ENCODE measurements at regions not wholly inside any gene's neighbourhood (a gene's known extent, or its start where the extent isn't known, plus 50 kb on each side); places are given as distances from the start of the nearest gene placed in this dataset.

GRCh38 chrX:20523626-20524312 lies 257.1 kb upstream of the RPS6KA3 start:
- DNase-seq (ENCODE audit: low read depth in 2 of 2): no peak

- DNase-seq (ENCODE audit: low read depth in 2 of 2): no peak
Measured at GRCh38 chrX:20522420-20522819, 255.7 kb upstream of the RPS6KA3 start.

GRCh38 chrX:20521222-20521621 lies 254.5 kb upstream of the RPS6KA3 start:
- peak in 1 of 2 donors; percentile 28 for DNase-seq (ENCODE audit: low read depth in 2 of 2)

DNA sequence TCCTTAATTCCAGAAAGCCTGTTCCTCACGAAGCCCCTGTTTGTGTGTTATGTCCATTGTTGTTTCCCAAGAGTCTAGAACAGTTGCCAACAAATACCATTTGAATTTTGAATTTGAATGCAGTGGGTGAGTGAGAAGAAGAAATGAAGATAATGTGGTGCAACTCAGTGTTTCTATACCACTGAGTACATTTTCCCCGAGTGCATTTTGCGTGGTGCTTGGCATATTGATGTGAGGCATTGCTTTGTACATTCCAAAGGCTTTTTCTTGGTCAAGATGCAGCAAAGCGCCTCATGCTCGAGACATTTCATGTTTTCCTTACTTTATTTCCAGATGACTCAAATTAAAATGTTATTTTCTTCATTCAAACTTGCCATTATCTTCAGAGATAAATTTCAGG lies 253.1 kb upstream of the RPS6KA3 start:
- DNase-seq (ENCODE audit: low read depth in 2 of 2): no peak

DNA sequence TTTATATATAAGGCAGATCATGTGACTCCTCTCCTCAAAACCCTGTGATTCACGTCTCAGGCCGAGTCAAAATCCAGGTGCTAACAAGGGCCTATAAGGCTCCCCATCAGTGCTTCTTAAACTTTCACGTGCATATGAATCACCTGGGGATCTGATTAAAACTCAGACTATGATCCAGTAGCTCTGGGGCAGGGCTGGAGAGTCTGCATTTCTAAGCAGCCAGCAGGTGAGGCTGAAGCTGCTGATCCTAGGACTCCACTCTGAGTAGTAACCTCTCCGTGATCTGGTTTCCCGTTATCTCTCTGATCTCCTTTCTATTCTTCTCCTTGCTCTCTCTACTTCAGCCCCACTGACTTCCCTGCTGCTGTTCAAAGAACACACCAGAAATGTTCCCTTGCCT lies 252.4 kb upstream of the RPS6KA3 start:
- no peak for DNase-seq (ENCODE audit: low read depth in 2 of 2)

GRCh38 chrX:20517565-20517964 lies 250.9 kb upstream of the RPS6KA3 start:
- peak in 1 of 2 donors; percentile 7 for DNase-seq (ENCODE audit: low read depth in 2 of 2)

GRCh38 chrX:20515841-20516461 lies 249.2 kb upstream of the RPS6KA3 start:
- peak; percentile 14 to 85 for DNase-seq (ENCODE audit: low read depth in 2 of 2)

GRCh38 chrX:20514358-20514757 lies 247.6 kb upstream of the RPS6KA3 start:
- peak; percentile 40 to 72 for DNase-seq (ENCODE audit: low read depth in 2 of 2)

DNA sequence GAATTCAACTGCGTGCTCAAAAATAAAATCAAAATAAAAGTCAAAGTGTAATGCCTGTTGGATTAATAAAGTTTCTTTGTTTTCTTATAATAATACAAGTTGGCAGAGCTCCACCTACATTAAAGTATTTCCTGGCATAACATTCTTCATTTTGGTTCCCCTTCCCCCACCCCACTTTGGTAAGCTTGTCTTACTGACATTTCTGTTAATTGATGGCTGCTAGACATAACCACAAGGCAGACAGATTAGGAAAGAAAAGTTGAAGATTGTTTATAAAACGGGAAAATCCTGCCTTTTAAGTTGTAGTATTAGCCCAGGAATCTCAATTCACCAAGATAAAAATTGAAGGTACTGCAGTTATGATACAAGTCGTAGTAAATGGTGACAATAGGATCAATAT lies 246.5 kb upstream of the RPS6KA3 start:
- DNase-seq (ENCODE audit: low read depth in 2 of 2): peak in 1 of 2 donors; percentile 38

DNA sequence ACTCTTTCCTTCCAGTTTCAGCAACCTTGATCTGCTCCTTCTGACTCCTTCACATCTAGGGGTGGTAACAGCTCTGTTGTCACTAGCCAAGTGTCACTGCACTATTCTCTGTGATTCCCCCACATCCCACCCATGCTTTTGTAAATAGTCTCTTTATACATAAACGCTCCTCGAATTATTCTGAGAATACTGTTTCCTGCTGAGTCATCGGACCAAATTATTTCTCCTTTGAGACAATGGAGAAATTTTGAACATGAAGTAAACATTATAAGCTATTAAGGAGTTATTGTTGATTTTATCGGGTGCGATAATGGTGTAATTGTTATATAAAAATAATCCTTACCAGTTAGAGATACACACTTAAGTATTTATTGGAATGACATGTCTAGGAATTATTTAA lies 245.1 kb upstream of the RPS6KA3 start:
- peak in 1 of 2 donors; percentile 56 for DNase-seq (ENCODE audit: low read depth in 2 of 2)

DNA sequence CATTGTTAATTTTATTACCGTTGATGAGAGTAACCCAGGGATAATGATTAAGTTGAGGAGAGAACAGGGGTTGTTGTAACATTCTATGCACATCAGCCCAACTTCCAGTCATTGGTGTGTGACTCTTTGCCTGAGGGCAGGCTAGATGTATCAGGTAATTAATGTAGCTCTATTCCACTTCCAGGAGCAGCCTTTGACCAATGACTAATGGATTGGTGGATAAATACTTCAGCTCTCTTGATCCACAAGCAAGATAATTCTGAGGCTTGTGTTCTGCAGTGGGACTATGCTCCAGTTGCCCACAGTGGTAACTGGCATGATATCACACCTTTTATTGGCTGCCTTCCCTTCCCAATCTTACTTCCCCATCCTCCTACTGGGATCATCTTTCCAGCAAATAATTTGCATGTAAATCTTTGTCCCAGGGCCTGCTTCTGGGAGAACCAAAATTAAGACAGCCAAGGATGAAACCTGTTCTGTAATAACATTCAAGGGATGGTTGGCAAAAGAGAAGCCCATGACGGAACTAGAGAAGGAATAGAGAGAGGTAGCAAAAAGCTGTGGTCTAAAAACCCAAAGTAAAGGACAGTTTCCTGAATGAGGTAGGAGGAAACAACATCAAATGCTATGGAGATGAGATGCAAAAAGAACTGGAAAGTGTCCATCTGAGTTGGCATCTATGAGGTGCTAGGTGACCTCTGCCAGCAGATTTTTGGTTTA lies 241.4 kb upstream of the RPS6KA3 start:
- DNase-seq (ENCODE audit: low read depth in 2 of 2): no peak

DNA sequence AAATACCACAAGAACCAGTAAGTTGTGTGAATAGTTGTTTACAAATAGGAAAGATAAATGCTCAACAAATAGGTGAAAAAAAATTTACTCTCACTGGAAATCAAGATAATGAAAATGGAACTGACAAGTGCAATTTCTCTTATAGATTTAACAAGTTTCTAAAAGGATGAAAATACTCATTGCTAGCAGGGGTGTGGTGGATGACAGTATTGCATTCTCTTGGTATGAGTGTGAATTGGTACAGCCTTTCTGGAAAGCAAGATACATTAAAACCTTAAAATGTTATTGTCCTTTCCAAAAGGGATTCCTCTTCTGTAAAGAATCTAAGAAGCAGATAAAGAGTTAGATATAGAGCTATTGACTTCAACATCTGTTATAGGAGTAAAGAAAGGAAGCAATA lies 240.0 kb upstream of the RPS6KA3 start:
- no peak for DNase-seq (ENCODE audit: low read depth in 2 of 2)

DNA sequence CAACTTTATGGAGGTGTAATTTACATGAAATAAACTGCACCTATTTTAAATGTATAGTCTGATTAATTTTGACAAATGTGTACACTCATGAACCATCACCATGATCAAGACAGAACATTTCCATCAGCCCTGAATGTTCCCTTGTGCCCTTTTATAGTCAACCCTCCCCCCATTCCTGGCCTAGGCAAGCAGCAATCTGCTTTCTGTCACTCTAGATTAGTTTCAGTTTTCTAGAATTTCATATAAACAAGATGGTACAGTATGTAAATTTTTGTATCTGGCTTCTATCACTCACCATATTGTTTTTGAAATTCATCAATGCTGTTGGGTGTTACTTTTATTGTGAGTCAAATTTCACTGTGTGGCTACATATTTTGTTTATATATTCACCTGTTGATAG lies 234.2 kb upstream of the RPS6KA3 start:
- DNase-seq (ENCODE audit: low read depth in 2 of 2): no peak

DNA sequence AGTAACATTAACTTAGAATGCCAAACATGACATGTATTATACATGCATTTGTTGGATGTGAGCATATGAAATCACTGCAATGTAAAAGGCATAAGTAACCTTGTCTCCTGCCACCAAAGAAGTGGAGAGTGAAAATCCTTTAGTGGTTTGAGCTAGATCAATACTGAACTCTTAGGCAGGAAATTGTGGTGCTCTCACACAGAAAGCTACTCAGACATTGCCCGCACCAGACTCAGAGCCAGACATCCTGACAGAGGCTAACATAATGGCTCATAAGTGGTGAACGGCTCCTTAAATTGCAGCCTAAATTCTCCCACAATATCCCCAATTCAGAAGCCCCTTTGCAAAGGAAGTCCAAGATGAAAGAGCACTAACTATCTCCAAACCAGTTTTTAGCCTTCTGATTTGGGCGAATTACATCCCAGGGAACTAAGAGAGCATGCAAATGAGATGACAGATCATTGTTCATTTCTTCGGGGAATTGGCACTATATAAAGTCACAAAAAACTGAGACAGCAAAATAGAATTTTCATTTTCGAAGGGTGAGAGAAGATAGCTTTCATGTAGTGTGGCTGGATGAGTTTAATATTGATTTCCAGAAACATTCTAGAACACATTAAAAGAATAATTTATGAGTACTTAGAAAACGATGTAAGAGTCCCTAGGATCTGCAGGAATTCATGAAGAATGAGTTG lies 233.6 kb upstream of the RPS6KA3 start:
- DNase-seq (ENCODE audit: low read depth in 2 of 2): no peak

GRCh38 chrX:20499763-20500162 lies 233.1 kb upstream of the RPS6KA3 start:
- no peak for DNase-seq (ENCODE audit: low read depth in 2 of 2)

DNA sequence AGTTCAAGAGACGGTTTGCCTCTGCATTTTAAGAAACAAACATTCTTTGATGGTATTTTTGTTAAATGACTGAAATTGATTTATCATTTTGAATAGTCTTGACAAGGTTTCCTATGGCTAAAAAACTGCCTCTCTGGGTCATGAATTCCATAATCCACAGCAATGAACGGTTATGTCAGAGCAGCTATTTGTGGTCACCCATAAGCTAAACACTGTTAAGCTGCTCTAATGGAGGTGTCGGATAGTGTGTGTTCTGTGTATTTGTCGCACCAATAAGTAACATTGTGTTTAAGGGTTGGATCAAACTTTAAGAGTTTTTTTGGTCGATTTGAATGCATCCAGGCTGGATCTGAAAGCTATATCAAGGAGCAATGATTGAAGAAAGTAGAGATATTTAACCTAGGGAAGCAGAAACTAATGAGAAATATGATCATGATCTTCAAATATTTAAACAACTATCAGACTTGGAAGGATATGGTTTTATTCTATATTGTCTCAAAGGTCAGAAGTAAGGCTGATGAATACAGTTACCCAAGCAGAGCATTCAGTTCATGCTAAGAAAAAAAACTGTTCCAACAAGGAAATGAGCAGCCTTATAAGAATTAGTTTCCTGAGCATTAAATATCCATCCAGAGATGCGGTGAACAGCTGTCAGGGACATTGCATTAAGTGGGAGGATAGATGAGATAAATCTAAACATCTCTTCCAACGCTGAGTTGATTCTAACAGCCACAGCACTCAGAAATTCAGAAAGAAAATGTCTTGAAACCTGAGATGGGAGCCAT lies 232.3 kb upstream of the RPS6KA3 start:
- DNase-seq (ENCODE audit: low read depth in 2 of 2): no peak

- DNase-seq (ENCODE audit: low read depth in 2 of 2): no peak
Measured at GRCh38 chrX:20495575-20495974, 228.9 kb upstream of the RPS6KA3 start.

DNA sequence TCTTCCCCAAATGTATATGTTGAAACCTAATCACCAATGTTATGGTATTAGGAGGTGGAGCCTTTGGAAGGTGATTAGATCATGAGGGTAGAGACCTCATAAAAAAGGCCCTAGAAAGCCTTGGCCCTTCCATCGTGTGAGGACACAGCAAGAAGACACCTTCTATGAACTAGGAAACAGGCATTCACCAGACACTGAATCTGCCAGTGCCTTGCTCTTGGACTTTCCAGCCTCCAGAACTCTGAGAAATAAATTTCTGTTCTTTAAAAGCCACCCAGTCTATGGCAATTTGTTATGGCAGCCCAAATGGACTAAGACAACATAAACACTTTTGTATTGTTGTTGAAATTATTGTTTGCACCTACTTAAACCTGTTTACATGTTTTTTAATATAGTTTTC lies 221.8 kb upstream of the RPS6KA3 start:
- no peak for DNase-seq (ENCODE audit: low read depth in 2 of 2)

DNA sequence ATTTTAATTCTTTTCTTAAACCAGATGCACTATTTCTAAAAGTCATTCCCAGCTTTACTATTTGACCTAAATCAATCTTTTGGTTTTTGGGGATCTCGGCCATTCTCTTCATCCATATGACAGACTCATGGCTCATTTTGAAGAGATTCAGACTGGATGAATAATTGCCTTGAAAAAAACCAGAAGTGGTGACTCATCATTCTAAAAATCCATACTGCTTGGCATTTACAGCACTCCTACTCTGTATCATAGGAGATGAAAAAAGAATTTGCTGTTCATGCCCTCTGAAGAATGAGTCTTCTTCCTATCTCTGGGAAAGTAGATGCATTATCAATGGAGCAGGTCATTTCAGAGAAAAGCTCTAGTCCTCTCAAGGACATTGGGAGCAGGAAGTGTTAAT lies 220.5 kb upstream of the RPS6KA3 start:
- DNase-seq (ENCODE audit: low read depth in 2 of 2): peak in 1 of 2 donors; percentile 21

- no peak for DNase-seq (ENCODE audit: low read depth in 2 of 2)
Measured at GRCh38 chrX:20481632-20482031, 214.9 kb upstream of the RPS6KA3 start.

DNA sequence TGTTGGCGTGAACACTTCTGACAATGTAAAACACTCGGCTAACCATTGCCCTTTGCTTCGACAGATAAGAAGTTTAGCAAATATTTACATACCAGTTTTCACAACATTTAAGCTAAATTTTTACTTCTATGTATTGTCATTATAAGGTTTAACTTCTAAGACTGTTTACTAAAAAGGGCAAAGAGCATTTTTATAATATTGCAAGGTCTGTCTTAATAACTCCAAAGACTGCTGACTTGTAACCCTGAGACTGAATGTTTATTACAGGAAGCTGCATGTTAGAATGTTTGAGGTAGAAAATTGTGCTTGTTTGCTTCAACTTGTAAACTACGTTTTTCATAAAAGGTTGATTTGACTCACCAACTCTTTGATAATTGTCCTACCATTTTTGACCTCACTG lies 213.2 kb upstream of the RPS6KA3 start:
- no peak for DNase-seq (ENCODE audit: low read depth in 2 of 2)

All from lung microvascular endothelial cell (primary cell).